DMS53 (cell line): ENCODE measurements at regions not wholly inside any gene's neighbourhood (a gene's known extent, or its start where the extent isn't known, plus 50 kb on each side); places are given as distances from the start of the nearest gene placed in this dataset.
"Not testable (repeated sequence)": the region's sequence is repeated elsewhere in the genome, so short reads cannot be mapped to it uniquely, and the experiment has no call there.

Experiments used
- DNase-seq: peaks from one replicate; lab custom pipeline; 2025; lab: John Stamatoyannopoulos, UW

DNA sequence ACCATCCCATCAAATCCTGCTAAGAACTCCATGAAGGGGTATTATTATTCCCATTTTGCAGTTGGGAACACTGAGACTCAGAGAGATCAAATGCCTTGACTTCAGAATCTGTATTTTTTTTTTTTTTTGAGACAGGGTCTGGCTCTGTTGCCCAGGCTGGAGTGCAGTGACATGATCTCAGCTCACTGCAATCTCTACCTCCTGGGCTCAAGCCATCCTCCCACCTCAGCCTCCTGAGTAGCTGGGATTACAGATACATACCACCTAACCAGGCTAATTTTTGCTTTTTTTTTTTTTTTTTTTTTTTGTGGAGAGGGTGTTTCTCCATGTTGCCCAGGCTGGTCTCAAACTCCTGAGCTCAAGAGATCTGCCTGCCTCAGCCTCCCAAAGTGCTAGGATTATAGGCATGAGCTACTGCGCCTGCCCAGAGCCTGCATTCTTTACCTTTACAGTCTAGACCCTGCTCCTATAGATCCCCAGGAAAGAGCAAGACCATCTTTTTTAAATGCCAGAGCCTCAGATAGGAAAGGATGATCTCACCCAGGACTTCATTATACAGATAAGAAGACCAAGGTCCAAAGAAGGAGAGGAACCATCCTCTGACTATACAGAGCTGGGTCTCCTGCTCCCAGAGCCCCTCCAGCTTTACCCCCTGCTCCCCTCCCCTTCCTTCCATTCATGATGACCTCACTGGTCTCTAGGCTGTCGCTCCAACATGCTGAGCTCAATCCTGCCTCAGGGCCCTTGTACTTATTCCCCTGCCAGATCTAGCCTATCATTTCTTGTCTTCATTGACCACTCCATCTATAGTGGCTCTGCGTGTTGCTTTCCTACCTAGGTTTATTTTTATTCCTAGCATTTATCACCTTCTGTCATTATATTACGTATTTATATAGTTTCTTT, 138.6 kb downstream of the CEBPB start:
- no peak for DNase-seq

DNA sequence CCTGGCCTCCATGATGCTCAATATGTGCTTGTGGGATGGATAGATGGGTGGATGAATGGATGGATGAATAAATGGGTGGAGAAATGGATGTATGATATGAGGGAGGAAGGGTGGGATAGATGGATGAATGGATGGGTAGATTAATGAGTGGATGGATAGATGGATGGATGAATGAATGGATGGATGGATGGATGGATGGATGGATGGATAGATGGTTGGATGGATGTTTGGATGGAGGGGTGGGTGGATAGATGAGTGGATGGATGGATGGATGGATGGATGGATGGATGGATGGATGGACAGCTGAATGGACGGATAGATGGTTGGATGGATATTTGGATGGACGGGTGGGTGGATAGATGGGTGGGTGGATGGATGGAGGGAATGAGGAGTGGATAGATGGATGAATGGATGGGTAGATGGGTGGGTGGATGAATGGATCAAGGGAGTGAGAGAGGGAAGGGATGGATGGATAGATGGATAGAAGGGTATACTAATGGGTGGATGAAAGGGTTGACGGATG, 139.4 kb downstream of the CEBPB start:
- no peak for DNase-seq

DNA sequence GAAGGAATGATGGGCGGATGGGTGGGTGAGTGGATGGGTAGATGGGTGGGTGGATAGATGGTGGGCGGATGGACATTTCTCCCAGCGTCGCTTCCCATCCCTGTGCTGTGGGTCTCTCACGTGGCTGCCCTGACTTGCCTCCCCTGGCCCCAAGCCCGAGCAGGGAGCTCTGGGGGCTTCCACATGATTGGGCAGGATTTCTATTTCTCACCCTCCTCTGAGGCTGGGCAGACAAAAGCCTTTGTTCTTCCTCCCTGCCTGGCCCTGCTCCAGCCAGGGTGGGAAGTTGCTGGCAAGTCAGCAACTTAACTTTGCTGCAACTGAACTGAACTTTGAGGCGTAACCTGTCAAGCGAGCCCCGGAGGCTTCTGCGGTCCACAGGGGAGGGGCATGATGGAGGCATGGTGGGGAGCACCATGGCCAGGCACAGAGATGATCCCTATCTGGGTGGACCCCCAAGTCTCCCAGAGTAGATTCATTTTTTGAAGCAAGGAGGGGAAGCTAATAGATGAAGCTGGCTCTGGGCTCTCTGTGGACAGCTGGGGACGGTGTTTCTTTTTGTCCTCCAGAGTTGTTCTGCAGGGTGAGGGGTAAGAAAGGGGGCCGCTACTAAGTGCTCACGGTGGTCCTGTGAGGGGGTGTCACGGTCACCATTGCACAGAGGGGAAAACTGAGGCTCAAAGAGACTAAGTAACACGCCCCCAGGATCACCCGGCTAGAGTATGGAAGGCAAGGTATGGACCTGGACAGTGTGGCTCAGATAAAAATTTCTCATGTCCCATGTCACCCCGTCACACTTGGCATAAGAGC, 140.1 kb downstream of the CEBPB start:
- DNase-seq = no peak

DNA sequence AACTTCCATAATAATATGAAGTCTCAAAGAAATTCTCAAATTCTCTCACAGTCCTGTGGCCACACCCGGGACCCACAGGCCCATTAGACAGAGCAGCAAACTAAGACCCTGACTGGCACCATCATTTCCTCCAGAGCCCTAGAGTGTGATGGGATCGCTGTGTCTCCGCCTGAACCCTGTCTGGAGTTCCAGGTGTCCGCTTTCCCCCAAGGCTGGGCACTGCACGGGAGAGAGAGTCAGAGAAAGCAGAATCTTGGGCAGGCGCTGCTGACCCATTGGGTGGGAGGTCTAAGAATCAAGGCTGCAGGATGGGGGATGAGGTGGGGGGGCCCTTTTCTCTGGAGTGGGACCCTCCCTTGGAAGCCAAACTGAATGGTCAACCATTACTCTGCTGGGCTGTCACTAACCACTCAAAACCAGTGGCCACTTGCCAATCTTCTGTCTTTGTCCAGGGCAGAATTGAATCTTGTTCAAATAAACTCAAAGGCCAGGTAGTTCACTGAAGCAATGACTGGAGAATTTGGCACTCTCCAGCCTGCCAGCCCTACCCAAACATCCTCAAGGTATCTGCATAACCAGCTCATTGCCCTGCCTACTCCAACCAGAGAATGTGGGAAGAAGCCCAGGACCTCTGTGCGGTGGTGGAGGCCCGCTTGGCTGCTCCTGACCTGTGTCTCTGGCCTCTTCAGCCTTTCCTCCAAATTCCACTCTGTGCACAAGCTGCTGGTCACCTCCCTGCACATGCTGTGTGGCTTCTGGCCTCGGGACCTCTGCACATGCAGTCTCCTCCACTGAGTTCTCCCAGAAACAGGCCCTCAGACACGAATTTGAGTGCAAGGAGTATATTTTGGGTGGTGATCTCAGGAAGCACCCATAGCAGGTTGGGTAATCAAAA, 141.1 kb downstream of the CEBPB start:
- no peak for DNase-seq

DNA sequence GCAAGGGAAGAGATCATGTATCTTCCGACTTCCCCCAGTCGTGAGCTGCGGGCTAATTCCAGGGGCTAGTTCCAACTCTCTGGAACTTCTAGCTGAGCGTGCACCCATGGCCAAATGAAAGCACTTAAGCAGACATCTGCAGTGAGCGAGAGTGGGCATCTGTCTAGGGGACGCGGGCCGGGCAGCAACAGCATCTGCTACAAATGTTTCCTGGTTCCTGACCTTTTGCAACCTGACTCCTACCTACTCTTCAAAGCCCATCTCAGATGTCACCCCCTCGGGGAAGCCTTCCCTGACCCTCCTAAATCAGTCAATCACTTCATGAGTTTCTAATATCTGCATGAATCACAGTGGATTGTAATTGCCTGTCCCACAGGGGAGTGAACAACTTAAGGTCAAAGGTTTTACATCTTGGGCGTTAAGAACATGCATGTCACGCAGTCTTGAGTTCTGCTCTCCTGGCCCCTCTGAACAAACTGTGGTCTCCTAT, 141.9 kb downstream of the CEBPB start:
- DNase-seq = no peak

DNA sequence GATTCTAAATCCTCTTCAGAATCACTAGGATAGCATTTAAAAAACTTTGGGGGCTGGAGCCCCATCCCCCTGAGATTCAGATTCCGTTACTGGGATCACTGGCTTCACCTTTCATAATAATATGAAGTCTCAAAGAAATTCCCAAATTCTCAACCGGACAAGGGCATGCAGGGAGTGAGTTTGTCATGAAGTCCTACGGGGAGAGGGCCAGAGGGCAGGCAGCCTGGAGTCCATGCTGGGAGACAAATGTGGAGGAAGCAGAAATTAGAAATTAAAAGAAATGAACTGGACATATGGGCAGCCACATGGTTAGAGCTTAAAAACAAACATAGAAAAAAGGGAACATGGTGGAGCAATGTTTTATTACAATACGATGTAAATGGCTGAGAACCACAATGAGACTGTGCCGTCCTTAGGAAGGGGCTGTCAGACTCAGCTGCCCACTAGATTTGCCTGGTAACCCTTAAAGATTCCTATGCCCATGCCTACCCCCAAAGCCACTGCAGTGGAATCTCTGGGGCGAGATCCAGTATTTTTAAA, 142.6 kb downstream of the CEBPB start:
- DNase-seq = no peak

DNA sequence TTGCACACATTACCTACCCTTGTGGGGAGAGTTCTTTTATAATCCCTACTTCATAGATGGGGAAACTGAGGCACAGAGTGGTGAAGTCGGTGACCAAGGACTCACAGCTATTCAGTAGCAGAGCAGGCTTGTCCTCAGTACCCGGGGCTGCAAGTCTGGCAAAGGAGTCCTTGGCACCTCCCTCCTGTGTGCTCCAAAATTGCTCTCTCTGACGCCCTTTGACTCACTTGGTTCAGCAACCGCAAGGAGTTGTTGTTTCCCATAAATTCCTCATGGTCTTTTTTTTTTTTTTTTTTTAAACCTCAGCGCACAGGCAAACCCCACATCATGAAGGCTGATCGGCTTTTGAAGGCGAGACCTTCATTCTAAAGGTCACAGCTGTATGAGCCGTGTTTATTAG, 143.2 kb downstream of the CEBPB start:
- DNase-seq = no peak

DNA sequence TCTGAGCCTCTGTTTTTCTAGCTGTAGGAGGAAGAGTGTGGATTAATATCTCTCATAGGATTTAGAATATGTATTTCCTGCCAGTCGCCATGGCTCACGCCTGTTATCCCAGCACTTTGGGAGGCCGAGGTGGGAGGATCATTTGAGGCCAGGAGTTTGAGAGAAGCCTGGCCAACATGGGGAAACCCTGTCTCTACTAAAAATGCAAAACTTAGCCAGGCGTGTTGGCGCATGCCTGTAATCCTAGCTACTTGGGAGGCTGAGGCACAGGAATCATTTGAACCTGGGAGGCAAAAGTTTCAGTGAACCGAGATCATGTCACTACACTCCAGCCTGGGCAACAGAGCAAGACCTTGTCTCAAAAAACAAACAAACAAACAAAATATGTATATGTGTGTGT, 143.9 kb downstream of the CEBPB start:
- DNase-seq = not testable (repeated sequence)

DNA sequence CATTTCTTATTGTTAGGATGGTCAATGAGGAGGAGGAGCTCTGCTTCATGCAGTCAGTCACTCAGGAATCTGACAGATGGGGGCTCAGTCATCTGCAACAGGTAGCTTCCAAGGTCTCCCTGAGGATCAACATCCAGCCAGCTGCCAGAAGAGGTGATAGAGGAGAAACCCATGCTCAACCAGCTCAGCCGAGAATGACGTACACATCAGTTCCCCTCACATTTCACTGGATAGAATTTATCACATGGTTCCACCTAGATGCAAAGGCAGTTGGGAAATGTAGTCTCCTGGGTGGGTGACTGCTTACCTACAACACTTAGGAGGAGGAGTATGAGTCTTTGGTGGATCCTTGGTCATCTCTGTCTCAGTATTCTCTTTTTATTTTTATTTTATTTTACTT, 144.5 kb downstream of the CEBPB start:
- peak; percentile 91 for DNase-seq

DNA sequence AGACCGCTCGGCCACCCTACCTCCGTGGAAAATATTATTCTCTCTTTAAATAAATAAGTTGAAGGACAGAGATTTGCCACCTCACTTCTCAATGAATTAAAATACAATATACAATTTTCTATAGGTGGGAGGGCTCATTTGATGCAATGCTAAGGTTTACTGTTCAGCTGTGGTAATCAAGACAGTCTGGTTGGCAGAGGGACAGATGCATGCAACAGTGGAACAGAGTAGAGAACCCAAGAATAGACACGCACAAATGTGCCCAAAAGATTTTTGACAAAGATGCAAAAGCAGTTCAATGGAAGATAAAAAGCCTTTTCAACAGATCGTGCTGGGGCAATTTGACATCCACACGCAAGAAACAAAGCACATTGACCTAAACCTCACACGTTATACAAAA, 145.2 kb downstream of the CEBPB start:
- no peak for DNase-seq

DNA sequence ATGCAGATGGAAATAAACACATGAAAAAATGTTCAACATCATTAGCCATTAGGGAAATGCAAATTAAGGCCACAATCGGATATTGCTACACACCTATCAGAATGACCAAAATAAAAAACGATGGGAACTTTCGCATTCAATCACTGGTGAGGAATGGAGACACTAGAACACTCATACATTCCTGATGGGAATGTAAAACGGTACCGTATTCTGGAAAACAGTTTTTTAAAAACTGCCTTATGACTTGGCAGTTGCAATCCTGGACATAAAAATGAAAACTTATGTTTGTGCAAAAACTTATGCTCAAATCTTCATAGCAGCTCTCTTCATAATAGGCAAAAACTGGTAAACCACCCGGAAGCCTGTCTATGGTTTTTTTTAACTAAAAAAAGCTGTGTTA, 146.0 kb downstream of the CEBPB start:
- DNase-seq = no peak

DNA sequence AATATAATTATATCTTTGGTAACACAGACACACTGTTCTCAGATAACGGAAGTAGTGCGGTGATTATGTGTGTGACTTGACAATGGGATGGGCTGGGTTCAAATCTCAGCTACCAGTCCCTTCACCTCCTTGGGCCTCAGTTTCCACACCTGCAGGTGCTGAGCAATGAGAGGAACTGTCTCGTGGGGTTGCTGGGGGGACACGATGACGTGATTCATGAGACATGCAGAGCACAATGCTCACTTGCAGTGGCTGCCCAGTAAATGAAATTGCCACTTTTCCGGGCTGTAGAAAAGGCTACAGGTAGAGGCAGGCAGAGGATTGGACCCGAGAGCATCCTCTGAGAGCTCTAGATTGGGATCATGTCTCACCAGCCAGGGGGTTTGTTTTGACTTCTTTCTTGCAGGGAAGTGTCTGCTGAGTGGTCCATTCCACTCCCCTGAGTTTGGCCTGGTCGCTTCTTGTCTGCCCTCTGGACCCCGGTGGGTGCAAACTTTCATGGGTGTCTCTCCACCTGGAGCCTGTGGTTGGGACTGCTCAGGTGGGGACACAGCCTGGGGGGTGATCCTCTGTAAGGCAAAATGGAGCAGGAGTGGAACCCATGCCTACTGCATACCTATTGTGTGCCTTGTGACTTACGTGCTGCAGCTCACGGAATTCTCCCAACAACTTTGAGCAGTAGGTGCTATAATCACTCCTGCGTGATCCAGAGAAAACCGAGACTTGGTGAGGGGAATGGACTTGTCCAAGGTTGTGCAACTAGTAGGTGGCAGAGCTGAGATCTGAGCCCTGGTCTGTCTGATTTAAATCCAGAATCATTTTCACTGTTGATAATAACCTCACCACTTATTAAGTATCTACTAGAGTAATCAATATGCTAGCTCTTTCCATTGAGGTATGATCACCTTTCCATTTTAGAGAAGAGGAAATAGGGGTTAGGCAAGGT, 147.2 kb downstream of the CEBPB start:
- DNase-seq = no peak

DNA sequence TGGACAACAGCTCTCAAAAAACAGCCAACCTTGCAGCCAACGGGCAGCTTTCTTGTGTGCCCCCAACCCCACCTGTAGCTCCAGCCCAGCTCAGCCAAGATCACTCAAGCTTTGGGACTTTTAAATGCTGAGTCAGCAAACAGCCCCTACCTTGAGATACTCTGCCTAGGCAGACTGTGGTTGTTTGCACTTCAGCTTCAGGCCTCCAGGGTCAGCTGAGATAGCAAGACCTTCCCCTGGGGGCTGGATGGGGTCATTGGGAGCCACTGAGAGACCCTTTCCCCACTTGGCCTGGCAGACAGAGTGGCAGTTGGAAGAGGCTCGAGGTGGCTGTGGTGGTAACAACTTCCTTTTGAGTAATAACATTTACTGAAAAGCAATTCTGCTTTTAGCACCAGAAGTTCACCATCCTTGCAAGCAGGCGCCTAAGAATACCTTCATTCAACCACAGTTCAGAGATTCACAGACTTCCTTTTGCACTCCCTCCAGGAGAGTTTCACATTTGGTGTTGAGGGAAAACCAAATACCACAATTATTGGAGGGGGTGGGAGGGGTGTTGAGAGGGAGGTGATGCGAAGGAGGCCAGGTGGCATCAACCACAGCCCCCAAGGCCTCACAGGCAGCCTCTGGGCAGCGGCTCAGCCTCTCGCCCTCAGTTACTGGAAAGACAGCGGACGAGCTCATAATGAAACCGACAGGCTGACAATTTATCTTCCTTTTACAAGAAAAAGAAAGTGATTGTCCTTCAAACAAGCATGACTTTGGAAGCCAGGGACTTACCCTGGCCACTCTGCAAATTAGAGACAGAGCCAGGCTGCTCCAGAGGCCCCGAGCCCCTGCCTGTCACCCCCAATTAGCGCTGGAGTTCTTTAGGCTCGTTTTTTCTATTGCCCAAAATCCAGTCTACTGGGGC, 148.1 kb downstream of the CEBPB start:
- no peak for DNase-seq

DNA sequence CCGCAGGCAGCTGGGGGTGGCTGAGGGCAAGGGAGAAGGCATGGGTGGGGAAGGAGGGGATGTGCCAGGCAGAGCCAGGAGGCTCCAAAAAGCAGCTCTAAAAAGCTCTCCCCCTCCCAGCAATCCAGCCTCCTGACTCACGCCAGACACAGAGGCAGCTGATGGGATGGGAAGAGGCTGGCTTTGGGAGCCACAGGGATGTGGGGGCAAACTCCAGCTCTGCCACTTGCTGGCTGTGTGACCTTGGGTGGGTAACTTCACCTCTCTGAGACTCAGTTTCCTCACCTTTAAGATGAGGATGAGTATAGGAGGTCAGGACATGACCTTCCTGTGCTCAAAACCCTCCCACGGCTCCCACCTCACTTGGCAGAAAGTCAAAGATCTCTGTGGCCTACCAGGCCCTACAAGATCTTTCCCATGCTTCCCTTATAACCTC, 148.9 kb downstream of the CEBPB start:
- no peak for DNase-seq

DNA sequence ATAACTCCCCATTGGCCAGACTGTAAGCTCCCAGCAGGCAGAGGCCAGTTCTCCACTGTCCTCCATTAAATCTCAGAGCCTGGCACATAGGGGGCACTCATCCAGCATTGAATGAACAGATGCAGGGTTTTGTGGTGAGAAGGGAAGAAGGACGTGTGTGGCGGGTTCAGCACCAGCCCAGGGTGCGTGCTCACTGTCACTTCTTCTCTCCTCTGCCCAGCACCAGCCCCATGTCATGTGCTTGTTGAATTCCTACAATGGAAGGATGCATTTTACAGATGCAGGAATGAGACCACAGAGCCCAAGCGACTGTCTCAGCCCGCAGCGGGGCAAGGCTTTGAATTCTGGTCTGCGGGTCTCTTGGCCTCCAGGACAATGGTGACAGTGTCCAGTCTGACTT, 149.9 kb downstream of the CEBPB start:
- no peak for DNase-seq

DNA sequence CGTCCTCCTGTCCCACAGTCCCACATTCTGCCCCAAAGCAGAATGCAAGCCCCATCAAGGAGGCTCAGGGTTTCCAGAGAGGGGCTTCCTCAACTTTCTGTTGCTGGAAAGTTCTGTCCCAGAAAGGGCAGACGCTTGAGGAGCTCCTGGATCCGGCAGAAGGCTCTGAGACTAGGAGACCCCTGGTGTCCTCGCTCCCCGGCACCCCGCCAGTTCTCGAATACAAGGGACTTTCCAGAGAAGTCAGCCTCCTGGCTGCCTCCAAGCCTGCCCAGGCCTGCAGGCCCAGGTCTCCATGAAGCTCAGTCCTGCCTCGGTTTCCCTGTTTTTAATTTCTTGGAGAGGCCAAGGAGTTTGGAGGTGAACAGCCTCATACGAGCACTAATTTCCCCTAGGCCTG, 150.4 kb downstream of the CEBPB start:
- DNase-seq = no peak

DNA sequence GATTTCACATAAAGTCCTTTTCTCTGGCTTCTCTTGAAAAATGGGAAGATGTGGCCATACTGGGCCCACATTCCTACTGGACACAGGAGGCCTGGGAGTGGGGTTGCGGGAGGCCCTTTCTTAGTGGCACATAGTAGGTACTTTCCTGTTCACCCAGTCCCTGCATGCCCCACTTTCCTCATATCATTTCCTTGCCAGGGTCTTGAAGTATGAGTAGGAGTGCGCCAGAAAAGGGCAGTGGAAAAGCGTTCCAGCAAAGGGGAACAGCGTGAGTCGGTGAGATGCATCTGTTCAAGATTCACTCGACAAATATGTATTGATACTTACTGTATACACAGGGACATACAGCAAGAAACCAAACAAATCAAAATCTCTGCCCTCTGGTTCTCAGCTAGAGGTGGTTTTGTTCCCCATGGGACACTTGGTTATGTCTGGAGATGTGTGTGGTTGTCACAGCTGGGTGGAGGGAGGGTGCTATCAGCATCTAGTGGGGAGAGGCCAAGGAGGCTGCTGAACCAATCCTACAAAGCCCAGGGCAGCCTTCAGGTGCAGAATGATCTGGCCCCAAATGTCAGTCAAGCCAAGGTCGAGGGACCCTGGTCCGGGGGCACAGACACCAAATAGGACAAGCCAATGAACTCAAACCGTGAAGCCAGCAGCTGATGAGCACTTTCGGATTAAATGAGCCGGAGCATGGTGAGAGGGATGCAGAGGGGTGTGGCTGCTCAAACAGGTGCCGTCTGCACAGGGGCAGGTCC, 151.4 kb downstream of the CEBPB start:
- DNase-seq = peak; percentile 76

DNA sequence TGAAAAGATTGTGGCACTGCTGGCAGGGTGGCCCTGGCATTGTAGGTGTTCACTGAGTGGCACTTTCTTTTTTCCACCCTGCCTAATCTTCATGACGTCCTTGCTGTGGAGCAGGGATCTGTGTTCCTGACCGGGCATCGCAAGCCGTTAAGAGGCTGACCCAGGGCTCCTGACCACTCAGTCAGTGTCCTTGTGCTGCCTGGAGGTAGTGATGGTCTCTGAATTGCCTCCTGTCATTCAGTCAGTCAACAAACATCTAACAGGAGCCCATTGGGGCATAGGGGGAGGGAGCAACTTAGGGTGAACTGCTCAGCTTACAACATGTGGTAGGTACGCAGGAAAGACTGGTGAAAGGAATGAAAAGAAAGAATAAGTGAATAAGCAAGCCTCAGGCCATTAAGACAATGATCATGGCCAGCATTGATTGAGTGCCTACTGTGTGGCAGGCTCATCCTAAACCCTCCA, 152.0 kb downstream of the CEBPB start:
- DNase-seq = no peak
